GM21576 (cell line): ENCODE measurements at regions not wholly inside any gene's neighbourhood (a gene's known extent, or its start where the extent isn't known, plus 50 kb on each side); places are given as distances from the start of the nearest gene placed in this dataset.
"Not testable (repeated sequence)": the region's sequence is repeated elsewhere in the genome, so short reads cannot be mapped to it uniquely, and the experiment has no call there.

ENCODE experiments used
- ATAC-seq: cut with Tn5 transposase; IDR thresholded peaks from one replicate; pipeline ENCODE4 v1.9.1; 2021; ENCODE audit warnings: mild to moderate bottlenecking, moderate library complexity; ENCODE audit not compliant: unreplicated experiment

DNA sequence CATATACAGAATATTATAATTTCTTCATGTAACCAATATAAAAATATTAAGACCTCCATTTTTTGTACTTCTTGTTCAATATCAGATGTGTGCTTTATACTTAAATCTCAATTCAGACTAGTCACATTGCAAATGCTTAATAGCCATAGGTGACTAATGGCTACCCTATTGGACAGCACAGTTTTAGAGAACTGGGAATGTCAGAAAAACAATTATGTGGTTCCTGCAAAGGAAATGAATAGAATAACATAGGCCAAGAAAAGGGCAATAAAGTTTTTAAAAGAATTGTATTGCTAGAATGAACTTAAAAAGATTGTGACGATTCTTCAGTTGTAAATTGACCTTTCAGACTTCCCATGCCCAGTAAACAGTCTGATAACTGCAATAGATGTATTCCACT is 843.0 kb downstream of the METTL15 start:
- no peak for ATAC-seq

DNA sequence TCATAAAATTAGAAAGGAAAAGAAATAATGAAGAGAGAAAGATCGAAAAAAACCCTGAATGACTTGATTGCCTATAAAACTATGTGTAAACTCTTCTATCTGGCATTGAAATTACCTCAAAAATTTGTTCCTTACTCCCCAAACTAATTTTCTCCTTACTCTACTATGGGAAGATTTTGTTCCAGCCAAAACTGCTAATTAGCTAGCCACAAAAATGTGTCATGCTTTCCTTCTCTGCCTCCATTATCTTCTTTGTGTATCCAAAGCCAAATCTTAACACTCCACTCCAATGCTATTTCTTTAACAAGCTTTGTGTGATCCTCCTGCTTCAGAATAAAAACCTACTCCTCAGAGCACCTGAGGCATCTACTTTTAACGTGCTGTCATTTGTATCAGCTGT is 831.2 kb downstream of the METTL15 start:
- ATAC-seq, result no peak

DNA sequence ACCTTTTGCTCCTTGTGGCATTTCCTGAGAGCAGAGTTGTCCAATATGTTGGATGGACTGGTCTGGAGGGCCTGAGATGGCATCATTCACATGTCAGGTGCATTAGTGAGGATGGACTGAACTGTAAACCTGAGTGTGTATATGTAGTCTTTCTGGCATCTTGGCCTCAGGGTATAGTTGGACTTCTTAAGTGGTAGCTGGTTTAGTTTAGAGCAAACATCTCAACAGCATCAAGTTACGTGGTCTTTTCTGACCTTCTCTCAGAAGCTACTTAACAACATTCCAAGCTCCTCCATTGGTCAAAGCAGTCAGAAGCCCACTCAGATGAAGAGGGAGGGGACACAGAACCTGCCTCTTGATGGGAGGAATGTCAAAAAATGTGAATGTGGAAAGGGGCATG is 829.9 kb downstream of the METTL15 start:
- ATAC-seq, result no peak

DNA sequence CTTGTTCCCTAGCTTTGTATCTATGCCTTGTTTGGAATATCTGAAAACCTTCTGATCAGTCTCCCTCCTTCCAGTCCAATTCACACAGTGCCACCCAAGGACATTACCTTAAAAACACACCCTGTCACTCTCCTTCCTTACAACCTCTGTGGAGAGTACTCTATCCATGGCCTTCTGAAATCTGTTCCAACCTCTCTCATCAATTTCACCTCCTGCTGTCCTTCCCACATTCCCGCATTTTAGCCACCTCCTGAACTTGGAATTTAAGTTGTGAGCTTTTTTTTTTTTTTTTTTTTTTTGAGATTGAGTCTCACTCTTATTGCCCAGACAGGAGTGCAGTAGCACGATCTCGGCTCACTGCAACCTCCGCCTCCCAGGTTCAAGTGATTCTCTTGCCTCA is 824.8 kb downstream of the METTL15 start:
- ATAC-seq, result no peak

DNA sequence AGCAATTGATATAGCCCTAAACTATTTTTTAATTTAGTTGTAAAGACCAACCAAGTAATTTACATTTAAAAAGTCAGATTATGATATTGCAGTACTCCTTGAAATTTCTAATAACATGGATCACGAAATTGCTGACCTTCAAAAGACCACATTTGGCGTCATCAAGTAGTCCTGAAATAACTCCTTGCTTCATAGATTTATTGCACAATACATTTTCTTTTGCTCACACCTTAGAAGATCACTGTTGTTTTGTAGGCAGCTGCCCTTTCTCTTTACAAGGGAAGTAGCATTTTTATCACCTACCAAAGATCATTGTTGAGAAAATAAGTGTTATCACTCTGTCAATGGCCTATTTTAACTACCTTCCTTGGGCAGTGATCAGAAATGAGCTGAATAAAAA is 815.8 kb downstream of the METTL15 start:
- ATAC-seq, result no peak

DNA sequence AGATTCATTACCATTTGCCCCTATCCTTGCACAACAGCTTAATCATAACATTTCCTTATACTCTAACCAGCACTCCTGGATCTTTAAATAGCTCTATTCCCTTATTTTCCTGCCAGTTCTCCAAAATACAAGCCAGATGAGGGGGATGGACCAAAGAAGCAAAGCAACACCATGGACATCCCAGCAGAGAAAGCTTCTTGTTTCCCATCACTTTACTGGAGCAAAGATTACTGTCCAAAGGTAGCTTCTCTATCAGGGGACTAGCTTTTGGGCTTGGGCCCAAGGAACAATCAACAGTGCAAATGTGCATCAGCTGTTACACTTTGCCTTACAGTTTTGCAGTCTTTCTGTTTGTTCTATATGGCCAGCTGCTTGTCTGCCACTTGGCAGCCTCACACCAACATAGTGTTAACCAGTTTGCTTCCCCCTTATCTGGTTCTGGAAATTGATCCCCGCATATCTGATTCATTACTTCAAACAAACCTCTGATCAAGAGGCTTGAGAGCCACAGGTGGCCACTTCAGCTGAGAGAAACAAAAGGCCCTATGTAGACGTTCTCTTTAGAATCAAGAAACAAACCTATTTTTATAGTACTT is 814.3 kb downstream of the METTL15 start:
- no peak for ATAC-seq

DNA sequence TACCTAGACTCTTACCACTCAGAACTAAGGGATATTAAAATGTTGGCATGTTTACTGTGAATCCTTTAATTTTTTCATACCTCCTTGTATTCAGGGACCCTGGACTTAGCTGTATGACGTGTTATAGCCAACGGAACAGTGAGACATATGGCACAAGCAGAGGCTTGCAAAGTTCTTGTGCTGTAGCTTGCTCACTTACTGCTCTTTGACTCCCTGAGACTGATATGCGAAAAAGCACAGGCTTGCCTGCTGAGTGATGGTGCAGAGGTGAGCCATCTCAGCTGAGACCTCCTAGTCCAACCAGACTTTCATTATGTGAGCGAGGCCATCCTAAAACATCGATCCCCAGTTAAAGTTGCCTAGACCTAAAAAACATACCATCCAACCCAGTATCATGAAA is 811.0 kb downstream of the METTL15 start:
- ATAC-seq, result no peak

DNA sequence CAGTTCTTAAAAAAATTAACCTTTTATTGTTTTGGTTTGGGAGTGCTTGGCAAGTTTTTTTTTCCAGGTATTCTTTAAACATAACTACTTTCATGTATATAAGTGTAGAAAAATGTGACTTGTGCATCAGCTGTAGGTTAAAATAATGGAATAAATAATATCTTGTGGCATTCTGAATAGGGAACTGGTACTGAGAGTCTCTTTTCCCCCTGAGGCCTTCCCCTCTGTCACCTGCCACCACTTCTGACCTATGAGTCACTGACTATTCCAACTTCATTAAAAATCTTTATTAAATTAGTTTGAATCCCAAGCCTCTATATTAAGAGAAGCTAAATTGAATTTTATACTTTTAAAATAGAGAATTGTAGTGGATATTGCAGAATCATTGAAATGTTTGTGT is 805.7 kb downstream of the METTL15 start:
- ATAC-seq, result no peak

DNA sequence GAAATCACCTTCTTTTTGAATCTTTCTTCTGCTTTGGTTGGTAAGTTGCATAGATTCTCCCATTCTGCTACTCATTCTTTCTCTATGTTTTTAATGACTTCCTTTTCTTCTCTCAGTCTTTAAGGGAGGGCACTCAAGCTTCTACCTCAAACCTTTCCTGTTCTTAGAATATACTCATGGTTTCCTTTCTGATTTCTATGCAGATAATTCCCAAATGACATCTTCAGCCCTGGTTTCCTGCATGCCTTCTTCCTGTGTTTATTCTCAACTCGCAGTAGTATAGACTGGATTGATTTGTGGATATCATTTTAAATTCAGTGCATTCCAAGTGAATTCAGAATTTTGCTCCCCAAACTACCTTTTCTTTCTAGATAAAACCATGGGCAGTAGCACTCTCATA is 803.6 kb downstream of the METTL15 start:
- no peak for ATAC-seq

DNA sequence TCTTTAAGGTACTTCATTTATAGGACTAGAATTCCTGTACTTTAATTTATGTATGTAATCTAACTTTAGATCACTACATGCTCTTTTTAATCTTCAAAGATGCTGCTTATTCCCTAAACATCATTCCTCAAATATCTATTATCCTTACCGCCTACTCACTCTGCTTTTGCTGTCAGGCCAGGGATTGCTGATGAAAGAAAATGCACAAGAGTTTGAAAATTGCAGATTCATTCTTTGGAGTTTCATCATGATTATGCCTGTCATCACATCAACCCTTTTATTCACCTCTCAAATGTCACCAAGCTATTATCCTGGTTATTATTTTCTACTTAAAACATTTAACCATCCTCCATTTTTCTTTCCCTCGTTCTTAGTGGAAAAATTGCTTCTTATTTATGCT is 802.7 kb downstream of the METTL15 start:
- ATAC-seq, result no peak

DNA sequence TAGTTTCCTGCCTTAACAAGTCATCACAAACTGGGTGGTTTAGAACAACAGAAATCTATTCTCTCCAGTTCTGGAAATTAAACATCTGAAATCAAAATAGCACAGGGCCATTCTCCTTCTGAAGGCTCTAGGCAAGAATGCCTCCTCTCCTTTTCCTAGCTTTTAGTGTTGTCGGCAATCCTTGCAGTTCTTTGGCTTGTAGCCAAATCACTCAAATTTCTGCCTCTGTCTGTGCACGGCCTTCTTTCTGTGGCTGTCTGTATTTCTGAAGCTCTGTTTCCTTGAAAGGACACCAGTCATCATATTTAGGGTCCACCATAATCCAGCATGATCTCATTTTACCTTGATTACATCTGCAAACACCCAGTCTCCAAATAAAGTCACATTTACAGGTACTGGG is 795.5 kb downstream of the METTL15 start:
- no peak for ATAC-seq

DNA sequence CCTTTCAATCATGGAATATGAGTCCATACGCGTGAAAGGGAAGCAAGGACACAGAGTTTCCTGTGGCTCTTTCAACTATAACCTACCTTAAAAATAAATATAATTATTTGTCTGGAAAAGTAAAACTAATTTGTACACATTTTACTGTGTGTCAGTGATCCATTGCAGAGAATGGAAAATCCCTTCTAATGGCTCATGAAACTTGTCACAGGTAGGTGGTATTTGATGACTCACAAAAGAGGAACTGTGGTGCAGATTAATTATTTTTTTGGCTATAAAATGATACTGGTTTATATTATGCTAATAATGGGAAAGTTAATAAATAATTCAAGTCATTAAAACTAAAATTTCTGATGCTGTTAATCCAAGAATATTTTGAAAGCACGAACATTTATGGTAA is 792.2 kb downstream of the METTL15 start:
- ATAC-seq, result no peak

DNA sequence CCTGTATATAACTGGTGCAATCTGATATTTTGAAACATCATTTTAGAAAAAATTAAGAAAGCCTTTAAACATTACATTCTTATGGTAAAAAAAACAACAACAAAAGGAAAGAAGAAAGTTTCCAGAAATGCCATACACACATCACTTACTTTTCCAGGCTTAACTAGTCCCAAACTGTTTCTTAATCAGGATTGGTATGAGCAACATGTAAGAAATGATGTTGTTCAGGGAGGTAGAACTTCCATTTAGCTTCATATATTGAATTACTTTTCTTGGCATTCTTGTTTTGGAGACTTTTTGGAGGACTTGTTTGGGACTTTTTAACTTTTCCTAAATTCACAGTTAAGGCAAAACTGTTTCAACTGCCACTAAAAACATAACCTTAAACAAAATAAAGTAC is 791.5 kb downstream of the METTL15 start:
- ATAC-seq, result no peak

DNA sequence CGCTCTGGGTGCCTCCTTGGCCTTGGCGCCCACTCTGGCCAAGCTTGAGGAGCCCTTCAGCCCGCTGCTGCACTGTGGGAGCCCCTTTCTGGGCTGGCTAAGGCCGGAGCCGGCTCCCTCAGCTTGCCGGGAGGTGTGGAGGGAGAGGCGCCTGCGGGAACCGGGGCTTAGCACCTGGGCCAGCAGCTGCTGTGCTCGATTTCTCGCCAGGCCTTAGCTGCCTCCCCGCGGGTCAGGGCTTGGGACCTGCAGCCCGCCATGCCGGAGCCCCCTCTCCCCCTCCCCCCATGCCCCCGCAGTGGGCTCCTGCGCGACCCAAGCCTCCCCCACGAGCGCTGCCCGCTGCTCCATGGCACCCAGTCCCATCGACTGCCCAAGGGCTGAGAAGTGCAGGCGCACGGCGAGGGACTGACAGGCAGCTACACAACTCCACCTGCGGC is 782.4 kb downstream of the METTL15 start:
- not testable (repeated sequence) for ATAC-seq

DNA sequence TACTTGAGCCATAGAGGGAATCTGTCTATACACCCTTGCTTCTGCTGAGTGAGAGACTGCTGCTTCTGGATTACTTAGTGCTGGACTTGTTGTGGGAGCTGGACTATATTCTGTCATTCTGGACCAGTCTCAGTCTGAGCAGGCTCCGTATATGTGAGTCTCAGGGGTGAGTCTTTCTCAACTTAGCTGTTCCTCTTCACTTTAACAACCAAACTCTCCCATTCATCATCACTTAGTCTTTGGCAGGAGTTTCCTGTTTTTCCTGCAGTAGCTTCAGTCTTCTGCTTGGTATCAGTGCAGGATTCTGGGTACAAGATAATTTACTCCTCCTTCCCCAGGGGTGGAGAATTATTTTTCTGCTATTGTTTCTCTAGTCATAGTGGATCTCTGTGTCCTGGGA is 779.5 kb downstream of the METTL15 start:
- no peak for ATAC-seq

DNA sequence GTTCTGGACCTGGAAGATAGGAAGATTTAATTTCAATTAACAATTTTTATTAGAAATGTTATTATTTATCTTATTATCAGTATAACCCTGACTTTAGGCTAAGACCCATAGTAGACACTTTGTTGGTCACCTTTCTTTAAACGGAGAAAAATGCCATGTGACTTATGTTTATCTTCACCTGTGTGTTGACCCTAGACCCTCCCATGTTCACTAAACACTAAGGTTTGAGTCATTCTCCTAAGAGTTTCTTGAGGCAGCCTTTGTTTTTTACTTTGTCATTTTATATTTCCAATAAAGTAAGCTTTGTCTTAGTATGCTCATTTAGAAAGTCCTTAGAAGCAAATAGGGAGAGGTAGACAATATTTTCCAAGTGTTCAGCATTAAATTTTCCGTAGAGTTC is 771.7 kb downstream of the METTL15 start:
- ATAC-seq, result no peak

DNA sequence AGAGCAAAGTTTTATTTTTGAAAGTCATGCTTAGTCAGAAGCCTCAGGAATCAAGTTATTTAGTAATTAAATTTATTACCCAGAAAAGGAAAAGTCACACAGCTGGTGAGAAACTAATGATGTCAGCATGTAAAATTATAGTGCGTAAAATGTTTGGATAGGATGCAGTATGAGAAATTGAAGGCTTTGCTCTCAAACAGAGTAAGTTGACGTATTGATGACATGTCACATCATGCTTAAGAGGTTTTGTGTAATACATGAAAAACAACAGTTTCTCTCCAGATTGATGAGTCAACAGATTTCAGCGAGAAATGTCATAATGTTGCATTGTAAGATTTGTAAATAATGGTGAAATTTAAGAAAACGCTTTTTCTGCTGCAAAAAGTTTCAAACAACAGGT is 769.8 kb downstream of the METTL15 start:
- ATAC-seq, result no peak

DNA sequence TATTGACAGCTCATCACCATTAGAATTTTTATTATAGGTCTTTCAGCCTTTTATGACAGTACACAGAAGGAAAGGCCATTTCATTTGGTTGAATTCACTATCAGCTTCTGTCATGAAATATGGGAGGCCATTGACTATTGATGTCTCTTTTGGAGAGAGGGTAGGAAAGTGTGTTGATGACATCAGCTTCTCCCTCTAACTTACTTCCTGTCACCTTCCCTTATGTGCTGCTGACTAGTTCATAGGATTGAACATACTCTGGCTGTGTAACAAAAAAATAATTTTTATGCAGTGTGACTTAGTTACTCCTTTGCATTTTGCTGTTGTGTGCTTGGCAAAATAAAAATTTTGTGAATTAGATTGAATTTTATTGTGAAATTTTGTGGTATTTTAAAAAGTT is 769.2 kb downstream of the METTL15 start:
- no peak for ATAC-seq

DNA sequence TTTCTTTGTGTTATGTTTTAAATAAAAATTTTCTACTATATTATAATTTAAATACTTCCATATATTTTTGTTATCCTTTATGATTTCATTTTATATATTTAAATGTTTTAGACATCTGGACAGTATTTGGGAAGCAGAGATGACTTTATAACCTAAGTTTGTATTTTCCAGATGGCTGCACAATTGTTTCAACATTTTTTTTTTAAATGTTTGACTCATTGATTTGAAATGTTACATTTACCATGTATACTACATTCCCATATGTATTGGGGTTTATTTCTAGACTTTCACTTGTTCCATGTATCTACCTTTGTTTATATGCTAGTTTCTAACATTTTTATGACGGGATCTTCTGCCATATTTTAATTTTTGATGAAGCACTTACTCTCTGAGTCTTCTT is 766.5 kb downstream of the METTL15 start:
- no peak for ATAC-seq

DNA sequence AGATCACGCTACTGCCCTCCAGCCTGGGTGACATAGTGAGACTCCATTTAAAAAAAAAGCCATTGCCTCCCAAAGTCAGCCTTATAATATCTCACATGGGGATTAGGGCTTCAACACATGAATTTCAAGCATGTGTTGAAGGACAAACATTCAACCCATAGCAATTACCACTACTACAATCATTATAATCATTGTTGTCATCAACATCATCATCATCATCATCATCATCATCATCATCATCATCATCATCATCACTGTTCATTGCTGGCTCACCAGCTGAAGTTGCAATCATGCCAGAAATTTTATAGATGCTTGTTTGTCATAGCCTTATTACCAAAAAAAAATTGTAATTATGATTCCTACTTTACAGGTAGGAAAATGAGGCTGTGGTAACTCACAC is 762.9 kb downstream of the METTL15 start:
- ATAC-seq, result no peak

DNA sequence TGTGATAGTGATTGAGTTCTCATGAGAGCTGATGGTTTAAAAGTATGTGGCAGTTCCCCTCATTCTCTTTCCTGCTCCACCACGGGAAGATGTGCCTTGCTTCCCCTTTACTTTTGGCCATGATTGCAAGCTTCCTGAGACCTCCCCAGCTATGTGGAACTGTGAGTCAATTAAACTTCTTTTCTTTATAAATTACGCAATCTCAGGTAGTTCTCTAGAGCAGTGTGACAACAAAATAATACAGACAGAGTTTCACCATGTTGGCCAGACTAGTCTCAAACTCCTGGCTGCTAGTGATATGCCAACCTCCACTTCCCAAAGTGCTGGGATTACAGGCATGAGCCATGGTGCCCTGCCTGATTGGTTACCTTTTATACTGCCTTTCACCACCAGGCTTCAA is 755.2 kb downstream of the METTL15 start:
- ATAC-seq, result no peak

DNA sequence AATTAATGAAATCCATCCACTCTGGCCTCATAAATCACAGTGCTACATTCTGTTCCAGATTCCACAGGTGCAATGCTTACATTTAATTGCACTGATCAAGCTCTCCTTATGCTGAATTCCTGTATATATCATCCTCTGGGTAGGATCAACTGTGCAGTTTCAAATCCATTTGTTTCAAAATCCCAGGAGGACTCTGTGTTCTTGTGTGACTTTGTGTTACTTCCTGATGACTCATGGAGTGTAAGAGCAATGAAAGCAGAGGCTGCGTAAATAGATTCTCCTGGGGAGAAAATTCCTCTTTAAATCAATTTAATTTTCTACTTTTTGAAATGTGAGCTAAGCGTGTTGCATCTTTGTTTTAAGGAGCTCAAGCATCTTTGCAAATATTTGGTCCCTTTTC is 752.7 kb downstream of the METTL15 start:
- no peak for ATAC-seq

DNA sequence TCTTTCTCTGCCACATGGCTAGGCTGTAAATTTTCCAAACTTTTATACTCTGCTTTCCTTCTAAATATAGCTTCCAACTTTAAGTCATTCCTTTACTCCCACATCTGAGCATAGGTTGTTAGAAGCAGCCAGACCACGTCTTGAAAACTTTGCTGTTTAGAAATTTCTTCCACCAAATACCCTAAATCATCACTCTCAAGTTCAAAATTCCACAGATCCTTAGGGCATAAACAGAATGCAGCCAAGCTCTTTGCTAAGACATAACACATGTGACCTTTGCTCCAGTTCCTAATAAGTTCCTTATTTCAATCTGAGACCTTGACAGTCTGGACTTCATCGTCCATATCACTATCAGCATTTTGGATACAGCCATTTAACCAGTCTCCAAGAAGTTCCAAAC is 749.9 kb downstream of the METTL15 start:
- no peak for ATAC-seq

DNA sequence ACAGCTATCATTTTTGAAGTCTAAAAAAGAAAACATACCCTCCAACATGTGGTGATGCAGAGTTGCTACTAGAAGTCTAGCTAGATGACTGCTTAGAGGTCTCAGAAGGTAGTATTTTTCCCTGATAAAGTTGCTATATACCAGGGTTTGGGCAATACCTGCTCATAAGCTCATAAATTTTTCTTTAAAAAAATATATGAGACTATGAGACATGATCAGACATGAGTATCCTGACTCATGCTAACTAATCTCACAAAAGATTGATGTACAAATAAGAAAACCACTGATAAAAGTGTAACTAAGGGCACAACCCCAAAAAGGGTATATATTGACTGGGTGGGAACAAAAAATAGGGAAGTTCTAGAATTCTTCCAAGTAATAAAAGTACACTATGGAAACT is 740.9 kb downstream of the METTL15 start:
- ATAC-seq, result no peak
